NB4 (cell line): ENCODE measurements at regions not wholly inside any gene's neighbourhood (a gene's known extent, or its start where the extent isn't known, plus 50 kb on each side); places are given as distances from the start of the nearest gene placed in this dataset.
A peak's percentile ranks its signal among the peaks of the same experiment; 100 is the strongest.

Experiments used
- DNase-seq: peaks from one replicate; pipeline ENCODE4 v3.0.0; 2010; ENCODE audit warnings: low read depth
- H3K4me3 ChIP-seq: one replicate; pipeline ENCODE4 v1.5.1; 2011; ENCODE audit warnings: mild to moderate bottlenecking, low read depth, low read length, moderate library complexity
- CTCF ChIP-seq: IDR thresholded peaks from one replicate; pipeline ENCODE4 v1.5.1; 2012; ENCODE audit warnings: low read depth, low read length
- MYC ChIP-seq: IDR thresholded peaks from 2 replicates; pipeline ENCODE4 v1.6.1; 2011; ENCODE audit warnings: low read depth, low read length
- POLR2A ChIP-seq: IDR thresholded peaks from 2 replicates; pipeline ENCODE4 v1.6.1; 2011; ENCODE audit warnings: mild to moderate bottlenecking; ENCODE audit not compliant: insufficient read length; ENCODE audit errors: extremely low read depth
- TF ChIP-seq, protein P1 (sequence below): IDR thresholded peaks from 2 replicates; pipeline ENCODE4 v1.6.1; 2011; ENCODE audit warnings: low read depth, low read length

- H3K4me3 ChIP-seq: no peak overlapping the region
- DNase-seq: no peak
- TF ChIP-seq CTCF: no peak
Observed at GRCh38 chr7:132666774-132667172, 90.5 kb upstream of the PLXNA4 start.

DNA sequence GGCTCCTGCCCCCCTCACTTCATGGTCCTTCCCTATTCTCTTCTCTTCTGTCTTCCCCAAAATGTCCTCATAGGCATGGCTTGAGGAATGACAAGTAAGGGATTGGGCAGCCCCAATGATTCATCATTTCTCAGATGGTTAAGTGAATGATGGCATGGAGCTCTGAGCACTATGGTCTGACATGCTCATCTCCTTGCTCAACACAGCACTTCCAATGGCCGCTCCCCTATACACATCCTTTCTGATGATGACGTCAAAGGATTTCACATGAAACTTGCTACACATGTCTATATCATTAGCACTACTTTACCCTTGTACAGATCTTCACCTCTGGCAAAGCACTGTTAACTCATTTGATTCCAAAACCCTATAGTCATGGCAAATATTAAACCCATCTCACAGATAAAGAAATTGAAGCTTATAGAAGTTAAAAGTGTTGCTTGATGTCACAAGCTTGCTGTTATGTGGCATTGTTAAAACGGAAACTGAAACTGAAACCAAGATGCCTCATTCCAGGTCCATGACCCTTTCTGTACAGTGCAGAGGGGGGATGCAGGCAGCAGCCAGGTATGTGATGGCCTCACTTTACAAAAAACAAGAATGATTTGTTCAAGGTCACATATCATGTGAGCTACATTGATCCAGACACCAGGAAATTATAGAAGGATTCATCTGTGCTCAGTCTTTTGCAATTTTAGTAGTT is 90.0 kb upstream of the PLXNA4 start:
- peak; percentile 24 for DNase-seq
- no peak overlapping the region for H3K4me3 ChIP-seq
- TF ChIP-seq MYC (no peak), CTCF (no peak), POLR2A (no peak)
- TF ChIP-seq, protein P1, sequence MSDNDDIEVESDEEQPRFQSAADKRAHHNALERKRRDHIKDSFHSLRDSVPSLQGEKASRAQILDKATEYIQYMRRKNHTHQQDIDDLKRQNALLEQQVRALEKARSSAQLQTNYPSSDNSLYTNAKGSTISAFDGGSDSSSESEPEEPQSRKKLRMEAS: no peak

DNA sequence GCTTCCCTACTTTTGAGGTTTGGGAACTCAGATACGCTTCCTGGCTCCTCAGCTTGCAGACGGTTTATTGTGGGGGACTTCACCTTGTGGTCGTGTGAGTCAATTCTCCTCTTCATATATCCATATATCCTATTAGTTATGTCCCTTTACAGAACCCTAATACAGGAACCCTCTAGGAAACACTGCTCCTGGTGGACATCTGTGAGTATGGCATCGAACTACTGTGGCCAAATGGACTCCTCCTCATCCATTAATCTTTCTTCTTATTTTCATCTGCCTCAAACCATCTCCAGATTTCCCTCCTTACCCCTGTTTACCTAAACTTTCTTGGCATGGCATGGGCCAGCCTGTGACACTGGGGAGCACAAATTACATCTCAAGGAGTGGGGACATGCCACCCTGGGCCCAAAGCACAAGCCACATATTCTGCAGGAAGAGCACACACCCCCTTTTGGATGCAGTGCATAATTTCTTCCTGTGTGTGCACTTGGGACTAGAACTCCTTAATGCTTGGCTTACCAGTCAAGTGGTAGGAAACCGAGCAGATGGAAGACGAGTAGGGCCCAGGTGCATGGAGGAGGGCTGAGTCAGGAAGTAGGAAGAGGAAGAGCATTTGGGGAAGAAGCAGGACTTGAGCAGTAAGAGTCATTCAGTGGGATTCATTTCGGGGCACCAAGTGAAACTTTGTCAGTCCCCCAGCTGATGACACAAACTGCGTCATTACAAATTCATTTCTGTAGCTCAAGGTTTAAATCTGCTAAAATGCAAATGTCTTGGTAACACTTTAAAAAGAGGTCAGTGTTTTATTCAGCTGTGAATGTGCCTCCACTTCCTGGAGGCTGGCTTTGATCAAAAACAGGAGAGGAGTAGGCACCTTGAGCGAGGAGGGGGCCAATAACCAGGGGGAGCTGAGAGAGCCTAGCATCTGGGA is 80.8 kb upstream of the PLXNA4 start:
- TF ChIP-seq CTCF: peak; percentile 70
- TF ChIP-seq, protein P1: no peak
- no peak for TF ChIP-seq MYC
- H3K4me3 ChIP-seq: no peak overlapping the region
- DNase-seq: peak; percentile 79

- no peak for DNase-seq
- TF ChIP-seq MYC: no peak
- H3K4me3 ChIP-seq: no peak overlapping the region
Observed at GRCh38 chr7:132656341-132656740, 80.1 kb upstream of the PLXNA4 start.

- peak overlapping the region; percentile 66 for H3K4me3 ChIP-seq
- peak; percentile 99 for DNase-seq
- TF ChIP-seq MYC (peak; percentile 85), CTCF (no peak), POLR2A (peak; percentile 60)
- TF ChIP-seq, protein P1: peak; percentile 62
Observed at GRCh38 chr7:132655131-132655727, 79.0 kb upstream of the PLXNA4 start.

GRCh38 chr7:132654150-132654549 is 77.9 kb upstream of the PLXNA4 start:
- peak; percentile 73 for DNase-seq
- peak overlapping the region; percentile 66 for H3K4me3 ChIP-seq
- TF ChIP-seq CTCF (peak; percentile 36), POLR2A (no peak)
